Neural progenitor cell (in vitro differentiated cells): ENCODE measurements at regions not wholly inside any gene's neighbourhood (a gene's known extent, or its start where the extent isn't known, plus 50 kb on each side); places are given as distances from the start of the nearest gene placed in this dataset.

ENCODE experiments used
- DNase-seq: peaks from one replicate; pipeline ENCODE4 v3.0.0-alpha.2; 2016; ENCODE audit warnings: low spot score
- H2AFZ ChIP-seq: fragments of 200-600 bp; sonication (generic); replicated peaks from 2 replicates; pipeline ENCODE4 v1.6.1; 2016; ENCODE audit warnings: antibody characterized with exemption
- H3F3A ChIP-seq: fragments of 200-600 bp; sonication (generic); 2 replicates; pipeline ENCODE4 v1.6.1; 2016; ENCODE audit warnings: antibody characterized with exemption, low read depth
- H3K27ac ChIP-seq: fragments of 200-600 bp; sonication (generic); 2 replicates; pipeline ENCODE4 v1.5.1; 2016; ENCODE audit warnings: mild to moderate bottlenecking
- H3K27me3 ChIP-seq: fragments of 200-600 bp; sonication (generic); 2 replicates; pipeline ENCODE4 v1.6.1; 2016; ENCODE audit warnings: mild to moderate bottlenecking, moderate library complexity
- H3K36me3 ChIP-seq: fragments of 200-600 bp; sonication (generic); 2 replicates; pipeline ENCODE4 v1.5.1; 2016
- H3K4me1 ChIP-seq: fragments of 200-600 bp; sonication (generic); 2 replicates; pipeline ENCODE4 v1.6.1; 2016; ENCODE audit warnings: mixed run types
- H3K4me2 ChIP-seq: fragments of 200-600 bp; sonication (generic); 2 replicates; pipeline ENCODE4 v1.6.1; 2016
- H3K4me3 ChIP-seq: fragments of 200-600 bp; sonication (generic); 2 replicates; pipeline ENCODE4 v1.5.1; 2016
- H3K79me2 ChIP-seq: fragments of 200-600 bp; sonication (generic); 2 replicates; pipeline ENCODE4 v1.6.1; 2016; ENCODE audit warnings: low read depth
- H3K9ac ChIP-seq: fragments of 200-600 bp; sonication (generic); 2 replicates; pipeline ENCODE4 v1.6.1; 2016
- H3K9me3 ChIP-seq: fragments of 200-600 bp; sonication (generic); 2 replicates; pipeline ENCODE4 v1.5.1; 2016; ENCODE audit warnings: low read depth
- H4K20me1 ChIP-seq: fragments of 200-600 bp; sonication (generic); 2 replicates; pipeline ENCODE4 v1.6.1; 2016; ENCODE audit warnings: low read depth
- H3K27ac Mint-ChIP-seq: 3 replicates; pipeline ENCODE4 v1.8.0; 2021; ENCODE audit warnings: mixed read lengths
- H3K27me3 Mint-ChIP-seq: 2 replicates; pipeline ENCODE4 v1.8.0; 2022; ENCODE audit warnings: low read depth, mild to moderate bottlenecking, inconsistent platforms, moderate library complexity, mixed read lengths; ENCODE audit not compliant: insufficient read depth
- H3K36me3 Mint-ChIP-seq: 3 replicates; pipeline ENCODE4 v1.8.0; 2021; ENCODE audit warnings: mixed read lengths
- H3K4me1 Mint-ChIP-seq: 3 replicates; pipeline ENCODE4 v1.8.0; 2021; ENCODE audit warnings: mixed read lengths
- H3K4me3 Mint-ChIP-seq: 3 replicates; pipeline ENCODE4 v1.8.0; 2021; ENCODE audit warnings: mild to moderate bottlenecking, moderate library complexity, mixed read lengths
- H3K9me3 Mint-ChIP-seq: 3 replicates; pipeline ENCODE4 v1.8.0; 2020; ENCODE audit warnings: mixed read lengths
- CTCF ChIP-seq: fragments of 200-600 bp; sonication (generic); IDR thresholded peaks from 2 replicates; pipeline ENCODE4 v1.5.1; 2017; ENCODE audit warnings: antibody characterized with exemption, mild to moderate bottlenecking
- EZH2 ChIP-seq: fragments of 200-600 bp; sonication (generic); IDR thresholded peaks from 2 replicates; pipeline ENCODE4 v1.6.1; 2017; ENCODE audit warnings: antibody characterized with exemption, mild to moderate bottlenecking, moderate library complexity
- EZH2phosphoT487 ChIP-seq: fragments of 200-600 bp; sonication (generic); IDR thresholded peaks from 2 replicates; pipeline ENCODE4 v1.6.1; 2017; ENCODE audit warnings: antibody characterized with exemption

GRCh38 chr9:88777498-88778312 lies 213.6 kb upstream of the S1PR3 start:
- Histone ChIP-seq H3K27me3 (no peaks in the 10 kb centered on the region), H3K4me1 (peaks cover 65% of the 10 kb centered on the region), H3K36me3 (no peaks in the 10 kb centered on the region), H3K9me3 (no peaks in the 10 kb centered on the region), H3F3A (peaks cover 31% of the 10 kb centered on the region), H3K4me2 (peak overlapping the region; percentile 54), H2AFZ (no peak overlapping the region), H3K9ac (no peak overlapping the region), H3K27ac (peak overlapping the region; percentile 92), H4K20me1 (no peaks in the 10 kb centered on the region), H3K79me2 (no peaks in the 10 kb centered on the region), H3K4me3 (no peak overlapping the region)
- no peak for TF ChIP-seq CTCF
- no peak for TF ChIP-seq EZH2phosphoT487
- TF ChIP-seq EZH2, result no peak
- peak overlapping the region; percentile 78 for H3K27ac Mint-ChIP-seq
- no peaks in the 10 kb centered on the region for H3K36me3 Mint-ChIP-seq
- H3K4me3 Mint-ChIP-seq, result peak overlapping the region; percentile 7
- H3K9me3 Mint-ChIP-seq, result peaks cover 2% of the 10 kb centered on the region
- peaks cover 83% of the 10 kb centered on the region for H3K4me1 Mint-ChIP-seq
- peak; percentile 70 for DNase-seq
- H3K27me3 Mint-ChIP-seq, result peaks cover 11% of the 10 kb centered on the region

GRCh38 chr9:88781628-88782391 lies 209.5 kb upstream of the S1PR3 start:
- Mint-ChIP-seq H3K9me3 (peaks cover 5% of the 10 kb centered on the region), H3K27ac (peak overlapping the region; percentile 68), H3K36me3 (no peaks in the 10 kb centered on the region), H3K27me3 (peaks cover 7% of the 10 kb centered on the region), H3K4me3 (peak overlapping the region; percentile 48), H3K4me1 (peaks cover 73% of the 10 kb centered on the region)
- H3K9ac ChIP-seq, result no peak overlapping the region
- peak; percentile 67 for DNase-seq
- H3F3A ChIP-seq, result peaks cover 55% of the 10 kb centered on the region
- H3K27me3 ChIP-seq, result no peaks in the 10 kb centered on the region
- H3K9me3 ChIP-seq, result no peaks in the 10 kb centered on the region
- TF ChIP-seq EZH2 (no peak), EZH2phosphoT487 (no peak), CTCF (no peak)
- H3K36me3 ChIP-seq, result no peaks in the 10 kb centered on the region
- peak overlapping the region; percentile 50 for H3K4me2 ChIP-seq
- H3K27ac ChIP-seq, result peak overlapping the region; percentile 96
- peaks cover 65% of the 10 kb centered on the region for H3K4me1 ChIP-seq
- H3K79me2 ChIP-seq, result no peaks in the 10 kb centered on the region
- no peak overlapping the region for H2AFZ ChIP-seq
- no peak overlapping the region for H3K4me3 ChIP-seq
- H4K20me1 ChIP-seq, result peaks cover 7% of the 10 kb centered on the region

DNA sequence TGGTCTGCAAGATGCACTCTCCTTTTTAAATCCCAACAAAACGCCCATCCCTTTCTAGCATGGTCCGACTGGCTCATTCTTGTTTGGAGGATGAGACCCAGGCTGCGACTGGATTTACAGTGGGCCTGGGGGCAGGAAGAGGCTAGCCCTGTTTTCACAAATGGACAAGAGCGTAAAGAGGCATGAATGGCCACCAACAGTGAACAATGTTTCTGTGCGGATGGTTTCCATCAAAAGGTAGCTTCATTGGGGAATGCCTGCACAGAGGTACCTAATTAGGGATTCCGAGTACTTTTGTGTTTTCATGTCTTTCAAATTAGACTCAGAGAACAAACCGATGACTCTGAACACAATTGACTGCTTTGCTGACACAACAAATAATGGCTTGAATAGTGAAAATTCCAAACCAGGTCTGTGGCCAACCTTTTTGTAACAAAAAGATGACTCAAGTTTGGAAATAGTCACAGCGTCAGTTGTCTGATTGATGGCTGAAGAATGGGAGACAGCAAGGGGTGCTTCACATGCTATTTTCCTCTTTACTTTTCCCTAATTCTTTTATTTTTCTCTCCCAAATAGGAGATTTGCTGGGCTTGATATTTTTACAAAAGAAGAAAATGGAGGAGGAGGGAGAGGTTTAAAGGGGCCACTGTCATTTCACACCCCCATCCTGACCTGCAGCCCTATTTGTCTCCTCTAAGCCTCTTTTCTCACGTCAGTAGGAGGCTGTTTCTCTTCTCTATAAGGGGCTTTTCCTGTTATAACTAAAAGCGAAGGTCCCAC lies 208.1 kb upstream of the S1PR3 start:
- Histone ChIP-seq H3K4me2 (peak overlapping the region; percentile 71), H3K27me3 (no peaks in the 10 kb centered on the region), H3K9ac (no peak overlapping the region), H3F3A (peaks cover 44% of the 10 kb centered on the region), H3K27ac (peak overlapping the region; percentile 96), H2AFZ (no peak overlapping the region), H3K36me3 (no peaks in the 10 kb centered on the region), H3K4me3 (peak overlapping the region; percentile 18), H3K9me3 (no peaks in the 10 kb centered on the region), H4K20me1 (peaks cover 7% of the 10 kb centered on the region), H3K4me1 (peaks cover 53% of the 10 kb centered on the region), H3K79me2 (no peaks in the 10 kb centered on the region)
- peaks cover 7% of the 10 kb centered on the region for H3K27me3 Mint-ChIP-seq
- H3K9me3 Mint-ChIP-seq, result peaks cover 5% of the 10 kb centered on the region
- peak; percentile 93 for DNase-seq
- peak; percentile 78 for TF ChIP-seq EZH2phosphoT487
- TF ChIP-seq EZH2, result no peak
- H3K27ac Mint-ChIP-seq, result peak overlapping the region; percentile 68
- peak overlapping the region; percentile 69 for H3K4me3 Mint-ChIP-seq
- no peaks in the 10 kb centered on the region for H3K36me3 Mint-ChIP-seq
- H3K4me1 Mint-ChIP-seq, result peaks cover 65% of the 10 kb centered on the region
